ENCODE measurements at regions not wholly inside any gene's neighbourhood (a gene's known extent, or its start where the extent isn't known, plus 50 kb on each side); places are given as distances from the start of the nearest gene placed in this dataset.
"Not testable (repeated sequence)": the region's sequence is repeated elsewhere in the genome, so short reads cannot be mapped to it uniquely, and the experiment has no call there.

DNA sequence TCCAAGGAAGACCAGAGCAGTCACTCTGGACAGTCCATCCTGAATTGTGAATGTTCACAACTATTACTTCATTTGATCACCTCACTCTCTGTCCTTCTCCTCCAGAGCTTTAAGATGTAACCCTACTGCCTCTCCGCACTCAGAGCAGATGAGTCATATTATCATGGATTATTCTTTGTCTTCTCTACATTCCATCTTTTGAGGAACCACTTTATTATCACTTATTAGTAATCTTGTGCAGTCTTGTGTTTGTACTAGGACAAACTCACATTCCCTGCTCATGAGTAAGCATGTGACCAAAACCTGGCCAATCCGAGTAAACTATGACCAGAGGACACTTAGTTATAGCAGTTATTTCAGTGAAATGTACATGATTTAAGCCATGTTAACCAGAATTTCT is 401.5 kb upstream of the ADGRB3 start:
- intact Hi-C loops (cut with micrococcal nuclease): no loop called here
- Histone ChIP-seq H3K27me3 (ENCODE audit: low read depth) (no peaks in the 10 kb centered on the region), H3K4me1 (no peaks in the 10 kb centered on the region), H3K36me3 (no peaks in the 10 kb centered on the region), H3K27ac (replicated peaks) (no peak overlapping the region), H3K9me3 (replicated peaks) (peaks cover 3% of the 10 kb centered on the region), H3K4me3 (no peak overlapping the region)
- no peak for DNase-seq
- TF ChIP-seq, protein P1, sequence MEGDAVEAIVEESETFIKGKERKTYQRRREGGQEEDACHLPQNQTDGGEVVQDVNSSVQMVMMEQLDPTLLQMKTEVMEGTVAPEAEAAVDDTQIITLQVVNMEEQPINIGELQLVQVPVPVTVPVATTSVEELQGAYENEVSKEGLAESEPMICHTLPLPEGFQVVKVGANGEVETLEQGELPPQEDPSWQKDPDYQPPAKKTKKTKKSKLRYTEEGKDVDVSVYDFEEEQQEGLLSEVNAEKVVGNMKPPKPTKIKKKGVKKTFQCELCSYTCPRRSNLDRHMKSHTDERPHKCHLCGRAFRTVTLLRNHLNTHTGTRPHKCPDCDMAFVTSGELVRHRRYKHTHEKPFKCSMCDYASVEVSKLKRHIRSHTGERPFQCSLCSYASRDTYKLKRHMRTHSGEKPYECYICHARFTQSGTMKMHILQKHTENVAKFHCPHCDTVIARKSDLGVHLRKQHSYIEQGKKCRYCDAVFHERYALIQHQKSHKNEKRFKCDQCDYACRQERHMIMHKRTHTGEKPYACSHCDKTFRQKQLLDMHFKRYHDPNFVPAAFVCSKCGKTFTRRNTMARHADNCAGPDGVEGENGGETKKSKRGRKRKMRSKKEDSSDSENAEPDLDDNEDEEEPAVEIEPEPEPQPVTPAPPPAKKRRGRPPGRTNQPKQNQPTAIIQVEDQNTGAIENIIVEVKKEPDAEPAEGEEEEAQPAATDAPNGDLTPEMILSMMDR (IDR thresholded peaks at IDR 0.05; ENCODE audit: borderline replicate concordance): no peak

DNA sequence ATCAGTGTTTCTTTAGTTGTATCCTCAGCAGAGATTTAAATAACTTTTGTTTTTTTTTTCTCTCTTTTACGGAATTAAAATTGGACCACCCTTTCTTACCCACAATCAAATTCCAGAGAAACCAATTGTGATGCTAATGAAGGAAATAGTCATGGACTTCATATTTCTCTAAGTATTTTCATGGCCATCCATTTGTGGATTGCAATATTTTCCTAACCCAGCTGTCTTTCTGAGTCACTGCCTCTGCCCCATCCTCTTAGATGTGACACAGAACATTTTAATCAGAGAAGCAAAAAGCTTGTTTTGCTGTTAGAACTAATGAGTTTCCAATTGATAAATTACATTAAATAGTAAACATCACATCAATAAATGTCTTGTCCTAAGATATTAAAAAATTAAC is 405.5 kb upstream of the ADGRB3 start:
- Histone ChIP-seq H3K27ac (replicated peaks) (no peak overlapping the region), H3K4me1 (no peaks in the 10 kb centered on the region), H3K4me3 (no peak overlapping the region), H3K36me3 (no peaks in the 10 kb centered on the region), H3K27me3 (ENCODE audit: low read depth) (no peaks in the 10 kb centered on the region), H3K9me3 (replicated peaks) (peaks cover 3% of the 10 kb centered on the region)
- TF ChIP-seq, protein P1 (IDR thresholded peaks at IDR 0.05; ENCODE audit: borderline replicate concordance): no peak
- intact Hi-C loops (cut with micrococcal nuclease): no loop called here
- DNase-seq: no peak

GRCh38 chr6:68226460-68226859 is 408.6 kb upstream of the ADGRB3 start:
- no peaks in the 10 kb centered on the region for H3K4me1 ChIP-seq
- no peak overlapping the region for H3K27ac ChIP-seq (replicated peaks)
- H3K36me3 ChIP-seq: no peaks in the 10 kb centered on the region
- DNase-seq: no peak
- TF ChIP-seq, protein P1 (IDR thresholded peaks at IDR 0.05; ENCODE audit: borderline replicate concordance): peak; percentile 23
- no peak overlapping the region for H3K4me3 ChIP-seq
- H3K9me3 ChIP-seq (replicated peaks): peaks cover 3% of the 10 kb centered on the region
- H3K27me3 ChIP-seq (ENCODE audit: low read depth): no peaks in the 10 kb centered on the region
- intact Hi-C loops (cut with micrococcal nuclease): no loop called here

GRCh38 chr6:68225729-68226128 is 409.4 kb upstream of the ADGRB3 start:
- H3K36me3 ChIP-seq: no peaks in the 10 kb centered on the region
- no peaks in the 10 kb centered on the region for H3K4me1 ChIP-seq
- H3K9me3 ChIP-seq (replicated peaks): peaks cover 3% of the 10 kb centered on the region
- no peaks in the 10 kb centered on the region for H3K27me3 ChIP-seq (ENCODE audit: low read depth)
- H3K4me3 ChIP-seq: no peak overlapping the region
- TF ChIP-seq, protein P1 (IDR thresholded peaks at IDR 0.05; ENCODE audit: borderline replicate concordance): no peak
- DNase-seq: no peak
- intact Hi-C loops (cut with micrococcal nuclease): no loop called here
- no peak overlapping the region for H3K27ac ChIP-seq (replicated peaks)

GRCh38 chr6:68211242-68211795 is 423.8 kb upstream of the ADGRB3 start:
- Histone ChIP-seq H3K4me1 (no peaks in the 10 kb centered on the region), H3K36me3 (no peaks in the 10 kb centered on the region), H3K4me3 (no peak overlapping the region), H3K27ac (replicated peaks) (no peak overlapping the region), H3K27me3 (ENCODE audit: low read depth) (no peaks in the 10 kb centered on the region), H3K9me3 (replicated peaks) (peaks cover 67% of the 10 kb centered on the region)
- TF ChIP-seq, protein P1 (IDR thresholded peaks at IDR 0.05; ENCODE audit: borderline replicate concordance): no peak
- DNase-seq: no peak
- intact Hi-C loops (cut with micrococcal nuclease): no loop called here

GRCh38 chr6:68207612-68208011 is 427.5 kb upstream of the ADGRB3 start:
- intact Hi-C loops (cut with micrococcal nuclease); H3K36me3 ChIP-seq; DNase-seq; H3K27me3 ChIP-seq (ENCODE audit: low read depth); H3K4me1 ChIP-seq; H3K27ac ChIP-seq (replicated peaks); H3K4me3 ChIP-seq: not testable (repeated sequence)
- H3K9me3 ChIP-seq (replicated peaks): peaks cover 52% of the 10 kb centered on the region

All from left ventricle myocardium inferior (tissue), 1 donor.